ENCODE measurements at regions not wholly inside any gene's neighbourhood (a gene's known extent, or its start where the extent isn't known, plus 50 kb on each side); places are given as distances from the start of the nearest gene placed in this dataset.

DNA sequence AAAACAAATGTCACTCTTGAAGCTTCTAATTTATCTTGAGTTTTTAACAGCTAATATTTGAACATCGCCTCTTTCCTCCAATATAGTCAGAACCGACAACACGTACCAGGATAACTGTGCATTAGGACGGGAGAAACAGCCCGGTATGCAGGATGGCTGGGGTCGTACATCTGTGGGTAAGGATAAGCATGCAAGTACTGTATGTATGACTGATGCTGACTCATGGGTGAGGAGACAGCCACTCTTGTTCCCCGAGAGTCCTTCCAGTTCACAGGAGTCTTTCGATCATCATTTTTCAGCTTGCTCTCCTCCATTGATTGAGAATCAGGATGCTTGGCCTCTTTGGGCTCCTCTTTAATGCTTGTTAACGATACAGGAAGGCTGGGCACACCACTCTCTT is 102.3 kb downstream of the ZNF608 start:
- TF ChIP-seq, protein P1, sequence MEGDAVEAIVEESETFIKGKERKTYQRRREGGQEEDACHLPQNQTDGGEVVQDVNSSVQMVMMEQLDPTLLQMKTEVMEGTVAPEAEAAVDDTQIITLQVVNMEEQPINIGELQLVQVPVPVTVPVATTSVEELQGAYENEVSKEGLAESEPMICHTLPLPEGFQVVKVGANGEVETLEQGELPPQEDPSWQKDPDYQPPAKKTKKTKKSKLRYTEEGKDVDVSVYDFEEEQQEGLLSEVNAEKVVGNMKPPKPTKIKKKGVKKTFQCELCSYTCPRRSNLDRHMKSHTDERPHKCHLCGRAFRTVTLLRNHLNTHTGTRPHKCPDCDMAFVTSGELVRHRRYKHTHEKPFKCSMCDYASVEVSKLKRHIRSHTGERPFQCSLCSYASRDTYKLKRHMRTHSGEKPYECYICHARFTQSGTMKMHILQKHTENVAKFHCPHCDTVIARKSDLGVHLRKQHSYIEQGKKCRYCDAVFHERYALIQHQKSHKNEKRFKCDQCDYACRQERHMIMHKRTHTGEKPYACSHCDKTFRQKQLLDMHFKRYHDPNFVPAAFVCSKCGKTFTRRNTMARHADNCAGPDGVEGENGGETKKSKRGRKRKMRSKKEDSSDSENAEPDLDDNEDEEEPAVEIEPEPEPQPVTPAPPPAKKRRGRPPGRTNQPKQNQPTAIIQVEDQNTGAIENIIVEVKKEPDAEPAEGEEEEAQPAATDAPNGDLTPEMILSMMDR (IDR thresholded peaks at IDR 0.05), result no peak
- no peak for TF ChIP-seq POLR2A (IDR thresholded peaks at IDR 0.05)
- no peak overlapping the region for H3K27ac ChIP-seq
- H3K9me3 ChIP-seq, result no peaks in the 10 kb centered on the region
- DNase-seq, result no peak
- peaks cover 3 to 5% (median 4%) of the 10 kb centered on the region in 4 donors for H3K4me1 ChIP-seq
- no peaks in the 10 kb centered on the region for H3K27me3 ChIP-seq
- H3K4me3 ChIP-seq, result no peak overlapping the region
- H3K36me3 ChIP-seq, result peaks cover 0 to 22% (median 0%) of the 10 kb centered on the region in 3 donors

DNA sequence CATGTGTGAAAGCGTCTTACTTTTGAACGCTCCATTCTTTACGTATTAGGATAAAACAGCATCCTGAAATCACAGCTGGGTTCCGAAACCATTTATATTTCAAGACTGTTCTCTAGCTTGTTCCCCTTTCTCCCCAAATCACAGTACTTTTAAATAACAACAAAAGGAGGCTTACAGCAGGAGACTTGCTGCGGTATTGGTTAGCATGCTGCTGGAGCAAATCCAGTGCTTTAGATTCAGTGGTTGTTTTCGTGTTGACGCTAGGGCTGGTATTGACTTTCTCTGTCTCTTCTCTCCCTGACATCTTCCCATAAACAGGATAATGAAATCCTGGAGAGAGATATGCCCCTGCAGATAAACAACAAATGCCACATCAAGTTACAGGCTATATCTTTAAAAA is 103.1 kb downstream of the ZNF608 start:
- no peak for DNase-seq
- no peak overlapping the region for H3K4me3 ChIP-seq
- H3K27ac ChIP-seq, result no peak overlapping the region
- H3K27me3 ChIP-seq, result no peaks in the 10 kb centered on the region
- TF ChIP-seq POLR2A (IDR thresholded peaks at IDR 0.05), result no peak
- TF ChIP-seq, protein P1 (IDR thresholded peaks at IDR 0.05), result no peak
- H3K4me1 ChIP-seq, result no peaks in the 10 kb centered on the region
- H3K9me3 ChIP-seq, result no peaks in the 10 kb centered on the region
- peaks cover 0 to 20% (median 0%) of the 10 kb centered on the region in 3 donors for H3K36me3 ChIP-seq

GRCh38 chr5:124642151-124642550 is 104.3 kb downstream of the ZNF608 start:
- Histone ChIP-seq H3K27me3 (no peaks in the 10 kb centered on the region), H3K4me1 (no peaks in the 10 kb centered on the region), H3K36me3 (peaks cover 0 to 10% (median 0%) of the 10 kb centered on the region in 3 donors), H3K27ac (no peak overlapping the region), H3K4me3 (no peak overlapping the region), H3K9me3 (no peaks in the 10 kb centered on the region)
- TF ChIP-seq, protein P1 (IDR thresholded peaks at IDR 0.05), result no peak
- TF ChIP-seq POLR2A (IDR thresholded peaks at IDR 0.05), result no peak
- no peak for DNase-seq

DNA sequence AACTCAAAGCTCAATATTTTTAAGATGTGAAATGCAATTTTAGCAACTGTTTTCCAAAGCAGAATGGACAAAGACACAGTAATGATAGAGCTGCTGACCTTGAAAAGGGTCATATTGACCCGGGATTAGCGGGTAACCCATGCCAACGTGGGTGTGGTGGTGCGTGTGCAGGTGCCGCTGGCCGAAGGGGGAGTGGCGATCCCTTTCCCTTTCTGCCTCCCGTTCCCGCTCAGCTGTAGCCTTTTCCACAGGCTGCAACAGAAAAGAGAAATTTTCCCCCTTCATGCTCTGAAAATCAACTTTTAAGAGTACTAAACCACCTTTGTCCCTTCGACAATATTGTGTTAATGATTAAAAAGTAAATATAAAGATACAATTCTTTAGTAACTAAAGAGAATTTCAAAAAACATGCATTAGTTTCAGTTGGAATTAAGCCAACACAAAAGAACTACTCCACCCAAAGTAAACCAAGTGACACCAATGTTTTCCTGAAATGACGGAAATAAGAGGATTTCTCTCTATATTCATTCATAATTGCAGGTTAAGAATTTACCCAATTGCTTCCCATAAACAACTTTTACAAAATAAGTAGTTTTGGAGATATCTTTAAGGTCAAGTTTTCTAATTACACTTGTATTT is 105.2 kb downstream of the ZNF608 start:
- TF ChIP-seq, protein P1 (IDR thresholded peaks at IDR 0.05), result no peak
- TF ChIP-seq POLR2A (IDR thresholded peaks at IDR 0.05), result no peak
- Histone ChIP-seq H3K27ac (peak overlapping the region in 1 of 4 donors; percentile 18), H3K27me3 (no peaks in the 10 kb centered on the region), H3K4me1 (no peaks in the 10 kb centered on the region), H3K9me3 (no peaks in the 10 kb centered on the region), H3K36me3 (peaks cover 0 to 10% (median 0%) of the 10 kb centered on the region in 3 donors), H3K4me3 (no peak overlapping the region)
- DNase-seq, result peak in 1 of 3 donors; percentile 59

GRCh38 chr5:124639095-124639665 is 107.3 kb downstream of the ZNF608 start:
- H3K4me1 ChIP-seq, result peaks cover 0 to 11% (median 0%) of the 10 kb centered on the region in 4 donors

More at GRCh38 chr5:124639095-124639665, 107.3 kb downstream of the ZNF608 start:
- no peaks in the 10 kb centered on the region for H3K27me3 ChIP-seq
- no peak overlapping the region for H3K27ac ChIP-seq
- DNase-seq, result no peak
- H3K4me3 ChIP-seq, result no peak overlapping the region
- TF ChIP-seq, protein P1 (IDR thresholded peaks at IDR 0.05), result no peak
- no peak for TF ChIP-seq POLR2A (IDR thresholded peaks at IDR 0.05)
- peaks cover 0 to 9% (median 0%) of the 10 kb centered on the region in 3 donors for H3K36me3 ChIP-seq
- H3K9me3 ChIP-seq, result no peaks in the 10 kb centered on the region
